Activated effector memory CD4-positive, alpha-beta T cell treated with anti-CD3 and anti-CD28 coated beads, Interleukin-2, amount 50 U/mL, for 16 hours (primary cell): ENCODE measurements at regions not wholly inside any gene's neighbourhood (a gene's known extent, or its start where the extent isn't known, plus 50 kb on each side); places are given as distances from the start of the nearest gene placed in this dataset.
"Not testable (repeated sequence)": the region's sequence is repeated elsewhere in the genome, so short reads cannot be mapped to it uniquely, and the experiment has no call there.

ENCODE experiments used
- DNase-seq: peaks from one replicate; pipeline ENCODE4 v3.0.0-alpha.2; 2020

DNA sequence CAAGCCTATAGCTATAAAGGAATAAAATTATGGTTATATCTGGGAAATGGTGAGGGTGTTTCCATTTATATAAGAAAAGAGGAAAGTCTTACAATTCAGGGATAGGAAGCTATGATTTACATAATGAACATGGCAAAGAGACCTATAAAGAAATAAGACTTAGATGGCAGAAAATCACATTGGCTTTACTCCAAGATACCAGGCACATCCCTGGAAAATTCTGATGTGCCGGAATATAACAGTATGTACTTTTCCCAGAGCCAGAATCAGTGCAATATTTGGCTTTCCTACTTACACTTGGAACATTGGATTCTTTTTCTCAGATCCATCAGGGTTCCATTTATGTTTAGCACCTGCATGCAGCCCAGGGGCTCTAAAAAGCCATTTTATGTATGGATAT is 357.8 kb downstream of the CETN3 start:
- DNase-seq = no peak

DNA sequence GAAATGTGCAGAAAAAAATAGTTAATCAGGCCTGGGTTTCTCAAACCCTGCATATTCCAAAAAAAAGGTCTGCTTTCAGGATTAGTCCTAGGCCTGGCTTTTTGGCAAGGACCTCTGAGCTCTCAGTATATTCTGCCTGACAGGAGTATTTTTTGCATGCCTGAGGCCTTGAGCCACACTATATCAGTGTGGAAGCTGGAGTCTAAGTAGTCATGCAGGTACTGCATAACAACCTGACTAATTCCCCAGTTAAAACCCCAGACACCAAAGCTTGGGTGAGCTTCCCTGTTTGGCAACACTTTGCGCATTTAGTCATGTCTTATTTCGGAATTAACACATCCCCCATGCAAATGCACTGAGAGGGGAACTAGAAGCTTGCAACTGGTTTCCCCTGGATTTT is 359.5 kb downstream of the CETN3 start:
- DNase-seq = no peak

DNA sequence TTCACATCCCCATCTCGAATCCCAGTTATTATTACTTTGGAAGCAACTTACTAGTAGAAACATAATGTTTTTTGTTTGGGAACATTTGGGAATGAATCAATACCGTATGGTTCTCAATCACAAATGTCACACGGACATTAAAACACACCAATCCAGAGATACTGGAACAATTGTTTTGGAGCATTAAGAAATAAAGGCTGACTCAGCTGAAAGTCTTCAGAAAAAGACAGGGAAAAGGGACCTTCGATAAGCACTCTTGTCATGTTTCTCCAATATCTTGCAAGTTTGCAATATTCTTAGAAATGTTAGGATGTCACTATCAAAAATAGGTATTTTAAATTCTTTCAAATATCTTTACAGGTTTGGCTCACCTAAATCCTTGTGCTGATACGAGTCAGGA is 362.4 kb downstream of the CETN3 start:
- DNase-seq = no peak

DNA sequence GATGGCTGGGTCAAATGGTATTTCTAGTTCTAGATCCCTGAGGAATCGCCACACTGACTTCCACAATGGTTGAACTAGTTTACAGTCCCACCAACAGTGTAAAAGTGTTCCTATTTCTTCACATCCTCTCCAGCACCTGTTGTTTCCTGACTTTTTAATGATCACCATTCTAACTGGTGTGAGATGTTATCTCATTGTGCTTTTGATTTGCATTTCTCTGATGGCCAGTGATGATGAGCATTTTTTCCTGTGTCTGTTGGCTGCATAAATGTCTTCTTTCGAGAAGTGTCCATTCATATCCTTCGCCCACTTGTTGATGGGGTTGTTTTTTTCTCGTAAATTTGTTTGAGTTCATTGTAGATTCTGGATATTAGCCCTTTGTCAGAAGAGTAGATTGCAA is 369.5 kb downstream of the CETN3 start:
- not testable (repeated sequence) for DNase-seq

DNA sequence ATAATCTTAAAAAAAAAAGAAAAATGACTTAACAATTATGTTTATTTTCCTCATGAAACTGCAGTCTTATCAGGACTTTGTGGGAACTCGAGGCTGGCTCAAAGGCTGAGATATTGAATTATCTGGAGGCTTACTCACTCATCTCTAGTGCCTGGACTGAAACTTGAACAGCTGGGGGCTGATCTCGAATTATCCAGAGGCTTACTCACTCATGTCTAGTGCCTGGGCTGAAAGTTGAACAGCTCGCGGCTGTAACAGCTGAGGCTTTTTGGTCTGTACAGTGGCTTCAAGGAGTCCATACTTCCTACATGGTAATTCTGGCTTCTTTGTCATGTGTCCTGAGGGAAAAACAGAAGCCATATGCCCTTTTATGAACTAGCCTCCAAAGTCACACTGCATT is 371.9 kb downstream of the CETN3 start:
- DNase-seq = no peak

DNA sequence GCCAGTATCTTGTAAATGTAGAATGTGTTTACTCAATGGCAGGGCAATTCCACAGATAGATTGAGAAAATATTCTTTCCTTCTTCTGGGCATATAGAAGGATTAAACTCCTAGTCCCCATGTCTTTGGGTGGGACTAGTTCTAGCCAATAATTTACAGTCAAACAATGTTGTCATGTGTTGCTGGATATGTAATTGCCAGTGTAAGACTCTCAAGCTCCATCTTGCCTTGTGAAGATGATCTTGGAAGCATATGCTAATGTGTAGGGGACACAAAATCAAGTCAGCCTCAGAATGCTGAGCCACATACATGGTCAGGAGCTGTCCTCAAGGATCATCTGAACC is 386.9 kb downstream of the CETN3 start:
- DNase-seq = no peak

DNA sequence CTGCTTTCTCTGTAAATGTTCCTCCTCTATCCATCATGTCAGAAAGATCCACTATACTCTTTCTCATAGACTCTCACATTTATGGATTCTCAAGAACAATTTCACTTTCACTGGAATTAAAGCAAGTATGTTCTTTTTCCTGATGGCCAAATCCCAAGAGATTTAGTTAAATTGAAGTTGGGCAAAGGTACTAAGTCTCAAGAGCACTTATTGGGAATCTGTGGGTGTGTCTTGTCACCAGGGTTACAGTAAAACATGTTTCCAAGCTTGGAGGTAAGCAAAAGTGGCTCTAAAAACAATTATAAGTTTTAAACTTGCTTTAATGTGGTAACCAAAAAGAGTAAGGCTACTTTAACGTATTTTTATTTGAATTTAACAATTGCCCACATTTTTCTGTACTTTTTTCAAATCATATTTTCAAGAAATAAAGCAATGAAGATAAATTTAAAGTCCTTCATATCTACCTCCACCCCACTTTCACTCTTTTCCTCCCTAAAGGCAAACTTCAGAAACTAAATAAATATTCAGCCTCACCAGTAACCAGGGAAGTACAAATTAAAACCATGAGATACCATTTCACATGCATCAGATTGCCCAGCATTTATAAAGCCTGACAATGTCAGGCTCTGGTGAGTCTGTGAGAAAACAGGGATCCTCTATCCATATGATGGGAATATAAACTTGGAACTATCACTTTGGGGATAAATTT is 387.4 kb downstream of the CETN3 start:
- DNase-seq = no peak

DNA sequence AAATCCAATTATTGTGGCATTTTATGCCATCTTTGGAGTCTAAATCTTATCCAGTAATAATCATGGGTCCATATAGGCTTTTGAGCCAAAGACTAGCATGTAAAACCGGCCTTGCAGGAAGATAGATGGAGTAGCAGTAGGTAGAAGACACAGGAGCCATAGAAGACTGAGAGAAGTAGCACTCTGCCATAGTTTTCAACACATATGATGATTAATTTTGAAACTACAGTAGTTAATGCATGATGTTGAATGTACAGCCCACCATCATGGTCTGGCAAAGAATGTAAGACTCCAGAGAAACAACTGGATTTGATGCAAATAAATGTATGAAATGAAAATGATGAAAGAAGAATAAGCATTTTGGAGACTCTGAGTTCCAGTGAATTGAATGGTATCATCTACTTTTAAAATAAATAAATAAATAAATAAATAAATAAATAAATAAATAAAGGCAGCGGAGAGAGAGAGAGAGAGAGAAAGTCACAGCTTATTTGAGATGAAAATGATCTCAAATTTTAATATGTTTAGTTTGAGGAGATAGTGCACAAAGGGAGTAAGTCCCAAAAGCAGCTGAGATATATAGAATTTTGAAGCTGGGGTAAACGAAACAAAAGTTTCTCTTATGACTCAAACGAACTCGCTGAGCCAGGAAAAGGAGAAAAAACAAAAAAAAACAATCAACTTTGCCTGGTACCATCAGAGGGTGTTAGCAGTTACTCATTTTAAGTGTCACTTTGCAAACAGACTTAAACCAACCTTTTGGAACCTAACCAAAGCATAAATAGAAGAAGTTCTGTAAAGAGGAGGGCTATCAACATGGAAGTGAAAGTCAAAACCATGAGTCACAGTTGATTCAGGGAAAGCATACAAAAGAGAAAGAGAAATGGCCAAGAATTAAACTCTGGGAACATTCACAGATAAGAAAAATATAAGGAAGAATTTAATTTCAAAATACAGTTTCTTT is 388.7 kb downstream of the CETN3 start:
- no peak for DNase-seq

DNA sequence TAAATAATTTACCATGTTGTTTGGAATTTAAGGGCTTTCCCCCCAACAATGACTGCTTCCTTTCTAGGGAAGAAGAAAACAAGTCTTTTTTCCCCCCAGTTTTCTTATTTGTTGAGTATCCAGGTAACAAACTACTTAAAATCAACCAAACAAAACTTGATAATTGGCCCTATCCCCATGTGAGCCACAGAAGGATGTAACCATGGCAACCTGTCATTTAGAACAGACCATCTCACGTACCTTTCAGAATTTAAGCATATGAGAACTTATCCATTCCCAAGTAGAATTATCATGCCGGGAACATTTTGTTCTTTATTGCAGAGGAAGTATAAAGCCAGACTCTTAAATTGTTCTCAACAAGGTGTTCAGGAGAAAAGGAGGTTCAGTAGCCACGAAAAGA is 392.3 kb downstream of the CETN3 start:
- no peak for DNase-seq

DNA sequence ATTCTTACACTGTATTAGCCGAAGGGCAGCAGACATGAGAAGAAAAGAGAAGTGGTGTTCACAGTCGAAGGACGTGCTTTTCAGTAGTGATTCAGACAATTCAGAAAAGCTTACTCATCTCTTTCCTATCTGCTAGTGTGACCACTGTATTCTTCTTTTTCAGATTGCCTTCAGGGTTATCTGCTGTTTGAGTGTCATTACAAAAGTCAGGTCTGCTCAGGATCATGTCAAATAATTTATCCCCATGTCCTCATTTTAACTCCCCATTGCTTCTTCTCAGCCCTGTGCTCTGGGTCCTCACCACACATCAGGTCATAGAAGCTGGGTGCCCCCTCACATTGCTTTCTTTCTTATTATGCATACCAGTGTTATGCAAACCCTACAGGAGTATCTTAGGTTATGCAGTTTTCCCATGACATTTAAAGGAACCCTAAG is 394.0 kb downstream of the CETN3 start:
- DNase-seq = no peak

DNA sequence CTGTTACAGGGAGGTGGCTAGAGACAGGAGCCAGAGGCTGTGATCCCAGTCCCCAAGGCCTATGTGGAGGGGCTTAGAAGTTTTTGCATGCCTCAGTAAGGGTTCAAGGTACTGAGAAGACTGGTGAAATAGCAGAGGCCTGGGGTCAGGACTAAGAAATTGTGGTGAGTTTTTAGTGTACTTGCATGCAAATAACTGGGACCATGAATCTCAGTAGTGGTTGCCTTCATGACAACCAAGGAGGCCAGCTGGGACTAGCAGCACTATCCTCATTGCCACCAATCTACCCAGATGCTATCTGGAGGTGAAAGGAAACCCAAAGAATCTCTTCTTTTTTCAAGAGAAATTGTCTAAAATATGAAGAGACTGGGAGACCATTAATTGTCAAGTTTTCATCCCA is 395.1 kb downstream of the CETN3 start:
- no peak for DNase-seq

DNA sequence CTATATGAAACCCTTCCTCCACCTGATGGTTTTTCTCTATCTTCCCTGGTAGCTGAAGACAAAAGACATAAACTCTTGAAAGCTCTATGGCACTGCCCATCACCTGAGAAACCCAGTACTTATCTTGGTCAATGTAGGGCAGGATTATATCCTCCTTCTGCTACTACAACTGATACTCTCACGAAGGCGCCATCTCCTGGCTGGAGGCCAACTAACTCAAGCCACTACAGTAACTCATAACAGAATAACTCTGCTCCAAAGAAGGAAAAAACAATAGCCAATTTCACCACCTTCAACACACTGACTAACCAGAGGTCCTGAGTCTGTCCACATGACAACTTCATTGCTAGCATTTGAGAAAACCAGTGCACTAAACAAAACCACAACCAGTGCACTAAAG is 409.2 kb downstream of the CETN3 start:
- DNase-seq = no peak

DNA sequence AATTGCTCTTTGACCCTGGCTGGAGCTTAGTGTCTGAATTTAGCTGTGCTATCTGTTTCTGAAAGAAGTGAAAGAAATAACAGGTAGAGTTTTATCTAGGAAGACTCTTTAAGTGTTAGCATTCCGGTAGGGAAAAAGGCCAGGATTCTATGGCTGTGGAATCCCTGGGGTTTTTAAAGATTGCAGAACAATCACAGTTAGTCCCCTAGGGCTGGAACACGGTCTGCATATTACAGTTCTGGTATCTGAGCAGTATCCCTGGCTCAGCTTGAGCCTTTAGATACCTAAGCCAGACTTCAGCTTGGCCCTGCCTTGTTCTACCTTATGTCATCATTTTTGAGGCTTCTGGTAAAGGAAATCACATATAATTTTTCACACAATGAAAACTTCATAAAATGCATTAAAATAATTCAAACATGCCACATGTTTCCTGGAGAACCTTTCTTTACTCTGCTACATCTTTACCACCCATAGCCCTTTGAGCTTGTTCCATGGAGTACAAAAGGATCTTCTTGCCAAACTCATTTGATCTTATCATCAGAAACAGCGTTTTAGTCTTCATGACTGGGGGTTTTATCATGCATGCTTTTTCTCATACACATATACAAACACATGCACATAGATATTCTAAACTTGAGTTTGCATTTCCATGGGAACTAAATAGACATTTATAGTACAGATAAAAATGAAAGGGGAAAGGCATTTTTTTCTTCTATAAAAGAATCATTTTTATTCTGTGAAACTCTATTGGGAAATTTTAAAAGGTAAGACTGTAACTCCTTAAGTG is 410.8 kb downstream of the CETN3 start:
- DNase-seq = no peak

DNA sequence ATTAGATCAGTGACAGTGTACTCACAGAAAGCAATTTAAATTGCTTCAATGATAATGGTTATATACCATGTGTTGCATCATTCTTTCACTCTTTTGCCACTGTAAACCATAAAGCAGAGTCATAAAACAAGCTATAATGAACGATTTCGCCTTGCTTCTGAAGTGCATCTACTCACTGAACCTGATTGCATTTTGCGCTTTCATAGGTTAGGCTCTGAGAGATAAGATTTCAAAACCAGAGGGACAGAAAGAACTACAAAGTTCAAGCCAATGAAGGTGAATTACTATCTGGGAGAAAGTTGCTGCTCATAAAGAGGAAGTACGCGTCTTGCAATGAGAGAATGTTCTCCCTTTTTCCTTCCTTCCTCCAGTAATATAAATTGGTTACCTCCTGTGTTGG is 412.7 kb downstream of the CETN3 start:
- DNase-seq = no peak

DNA sequence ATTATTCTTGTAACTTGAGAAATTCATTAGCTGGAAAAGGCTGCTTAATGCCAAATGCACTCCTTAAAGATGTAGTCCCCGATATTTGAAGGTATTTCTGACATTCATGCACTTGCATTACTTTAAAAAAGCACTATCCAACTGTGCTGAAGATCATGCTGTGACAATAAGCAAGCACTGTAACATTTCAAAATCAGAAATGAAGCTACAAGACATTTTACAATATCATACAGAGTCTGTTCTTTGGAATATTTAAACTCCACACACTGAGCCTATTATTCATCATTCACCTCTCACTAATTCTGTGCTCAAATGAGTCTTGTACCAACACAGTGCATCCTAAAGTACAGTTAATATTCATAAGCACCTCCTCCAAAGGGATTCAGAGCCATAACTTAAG is 413.2 kb downstream of the CETN3 start:
- DNase-seq = no peak

DNA sequence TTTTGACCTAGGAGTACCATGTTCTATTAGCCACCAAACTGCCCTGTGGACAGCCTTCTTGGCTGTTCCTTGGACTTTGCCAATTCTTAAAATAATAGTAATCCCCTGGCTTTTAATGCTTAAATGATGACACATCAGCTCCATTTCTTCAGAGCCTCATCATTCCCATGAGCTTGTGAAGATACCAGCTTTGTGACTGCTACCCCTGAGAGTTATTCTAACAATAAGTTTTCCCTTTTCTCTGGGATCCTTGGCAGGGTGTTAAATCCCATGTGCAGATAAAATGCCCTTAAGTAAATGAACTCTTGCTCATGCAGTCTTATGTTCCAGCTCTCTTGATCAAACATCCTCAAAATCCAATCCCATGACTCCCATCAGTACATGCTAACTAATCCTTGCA is 415.3 kb downstream of the CETN3 start:
- no peak for DNase-seq

DNA sequence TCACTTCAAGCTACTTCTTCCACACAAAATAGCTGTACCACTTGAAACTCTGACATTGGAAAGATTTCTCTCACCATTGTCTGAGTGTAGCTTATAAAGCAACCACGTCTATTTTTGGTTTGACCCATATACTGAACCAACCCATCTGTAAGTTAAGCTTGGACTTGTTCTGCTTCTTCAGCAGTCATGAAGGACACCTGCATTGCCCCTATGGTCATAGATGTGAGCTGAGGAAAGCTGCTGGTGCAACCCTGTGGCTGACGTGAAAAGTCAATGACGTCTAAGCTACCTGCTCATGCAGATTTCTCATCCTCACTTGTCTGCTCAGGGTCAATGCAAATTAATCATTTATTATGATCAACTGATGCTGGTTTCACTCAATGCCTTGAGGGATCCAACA is 417.4 kb downstream of the CETN3 start:
- no peak for DNase-seq

DNA sequence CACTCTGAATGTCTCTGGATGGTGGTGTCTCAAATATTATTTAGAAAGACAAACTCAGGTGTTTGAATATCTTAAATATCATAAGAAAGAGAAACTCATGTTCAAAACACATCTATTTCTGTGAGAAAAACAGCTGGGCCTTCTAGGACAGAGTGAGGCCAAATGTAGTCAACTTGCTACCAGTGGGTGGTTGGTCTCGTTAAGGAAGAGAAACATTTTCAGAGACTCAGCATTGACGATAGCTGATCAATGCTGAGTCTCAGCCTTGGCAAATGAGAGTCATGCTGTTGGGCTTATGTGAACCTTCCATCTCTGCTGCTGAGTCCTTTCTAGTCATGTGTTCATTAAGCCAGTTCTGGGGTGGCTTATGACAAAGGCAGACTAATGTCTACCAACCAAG is 418.0 kb downstream of the CETN3 start:
- no peak for DNase-seq

DNA sequence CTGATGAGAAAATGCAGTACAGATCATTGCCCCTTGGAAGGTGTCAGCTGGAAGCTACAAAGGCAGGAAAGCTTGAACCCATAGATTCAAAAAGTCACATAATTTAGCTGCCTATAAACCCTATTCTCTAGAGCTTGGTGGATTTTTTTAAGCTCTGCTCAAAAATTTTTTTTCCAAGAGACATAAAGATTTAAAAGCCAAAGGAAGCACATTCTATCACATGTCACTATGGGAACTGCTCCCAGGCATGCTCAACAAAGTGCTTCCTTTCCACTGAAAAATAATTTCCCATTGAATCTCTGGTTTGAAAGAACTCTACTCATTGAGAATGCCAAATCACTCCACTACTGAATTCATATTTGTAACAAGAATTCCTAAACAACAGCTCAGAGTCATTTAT is 419.8 kb downstream of the CETN3 start:
- DNase-seq = no peak

DNA sequence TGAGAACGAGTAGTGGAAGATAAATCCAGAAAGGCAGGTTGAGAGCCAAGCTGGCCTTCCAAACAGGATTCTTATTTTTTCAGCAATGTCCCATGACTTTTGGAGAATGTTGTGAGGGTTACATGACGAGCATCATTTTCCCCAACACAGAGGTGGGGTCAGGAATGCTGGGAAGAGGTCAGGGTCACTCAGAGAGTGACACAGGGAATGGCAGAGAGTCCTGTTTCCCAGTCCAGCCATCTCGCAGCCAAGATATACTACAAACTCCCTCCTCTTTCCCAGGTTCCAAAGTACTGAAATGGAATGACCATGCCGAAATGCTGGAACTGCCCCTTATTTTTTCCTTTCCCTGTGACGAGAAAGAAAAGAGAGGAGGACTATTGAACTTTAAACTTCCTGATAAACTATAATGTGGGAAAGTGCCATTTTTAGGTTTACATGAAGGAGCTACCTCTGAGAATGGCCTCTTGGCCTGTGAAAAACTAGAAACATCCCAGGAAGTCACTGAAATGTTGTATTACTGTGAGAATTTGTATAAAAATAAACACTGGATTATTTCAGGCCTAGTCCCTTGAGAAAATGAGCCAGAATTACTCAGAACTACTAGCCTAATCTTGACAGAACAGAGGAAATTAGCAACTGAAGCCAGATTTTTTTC is 420.4 kb downstream of the CETN3 start:
- DNase-seq = no peak

DNA sequence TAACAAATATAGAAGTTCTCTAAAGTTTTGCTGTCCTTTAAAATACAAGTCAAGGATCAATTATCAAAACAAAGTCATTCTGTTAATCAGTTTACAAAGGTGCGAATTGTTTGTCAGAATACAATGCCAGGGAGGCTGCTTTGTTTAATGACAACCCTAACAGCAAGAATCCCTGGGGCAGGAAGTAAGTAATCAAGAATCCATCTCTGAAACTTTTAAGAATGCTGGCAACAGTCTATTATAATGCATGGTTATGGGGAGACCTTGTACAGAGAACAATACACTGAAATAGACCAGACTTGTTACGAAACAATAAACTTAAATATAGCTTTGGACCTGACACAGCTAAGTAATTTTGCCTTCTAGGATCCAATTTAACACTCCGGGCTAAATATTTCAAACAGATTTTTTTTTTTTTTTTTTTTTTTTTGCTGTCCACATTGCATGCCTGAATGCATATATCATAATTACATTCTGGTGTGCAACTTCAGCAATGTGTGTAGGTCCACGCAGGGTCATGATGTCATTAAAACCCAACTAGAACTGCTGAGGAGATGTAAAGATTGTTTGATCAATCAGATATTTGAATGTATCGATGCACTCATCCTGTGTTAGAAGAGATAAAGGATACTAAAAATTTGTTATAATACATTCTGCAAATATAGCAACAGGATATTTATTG is 421.3 kb downstream of the CETN3 start:
- no peak for DNase-seq

DNA sequence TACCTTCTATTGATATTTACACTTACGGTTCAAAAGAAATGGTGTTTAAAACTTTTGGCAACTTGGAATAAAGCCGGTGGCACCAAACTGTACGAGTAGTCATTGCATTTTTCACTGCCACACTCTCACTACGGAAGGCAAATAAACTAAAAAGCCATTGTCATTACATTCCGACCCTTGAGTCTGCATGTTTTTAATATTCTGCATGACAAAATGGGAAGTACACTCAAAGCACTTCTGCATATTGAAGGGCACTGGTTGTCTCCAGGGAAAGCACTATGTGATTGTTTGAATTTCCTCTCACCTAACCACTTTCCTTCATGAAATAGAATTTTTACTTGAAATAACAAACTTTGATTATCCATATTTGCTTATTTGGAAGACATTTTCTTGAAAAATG is 426.3 kb downstream of the CETN3 start:
- DNase-seq = no peak
